HG03520 (cell line): ENCODE measurements at regions not wholly inside any gene's neighbourhood (a gene's known extent, or its start where the extent isn't known, plus 50 kb on each side); places are given as distances from the start of the nearest gene placed in this dataset.
"Not testable (repeated sequence)": the region's sequence is repeated elsewhere in the genome, so short reads cannot be mapped to it uniquely, and the experiment has no call there.

Experiments used
- ATAC-seq: cut with Tn5 transposase; IDR thresholded peaks from one replicate; pipeline ENCODE4 v1.9.1; 2021; ENCODE audit warnings: mild to moderate bottlenecking, moderate library complexity; ENCODE audit not compliant: unreplicated experiment

DNA sequence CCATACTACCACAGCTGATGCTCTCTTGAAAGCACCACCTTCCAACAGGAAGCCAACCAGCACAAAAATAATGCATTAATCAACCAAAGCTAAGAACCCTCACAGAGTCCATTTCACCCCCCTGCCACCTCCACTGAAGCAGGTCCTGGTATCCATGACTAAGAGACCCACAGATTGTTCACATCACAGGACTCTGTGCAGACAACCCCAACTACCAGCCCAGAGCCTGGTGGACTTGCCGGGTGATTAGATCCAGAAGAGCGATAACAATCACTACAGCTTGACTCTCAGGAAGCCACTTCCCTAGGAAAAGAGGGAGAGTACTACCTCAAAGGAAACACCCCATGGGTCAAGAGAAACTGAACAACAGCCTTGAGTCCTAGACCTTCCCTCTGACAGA is 528.1 kb downstream of the KIF20B start:
- ATAC-seq: no peak

- not testable (repeated sequence) for ATAC-seq
These were observed 532.4 kb downstream of the KIF20B start for GRCh38 chr10:90233805-90234204.

GRCh38 chr10:90245623-90246022 is 544.2 kb downstream of the KIF20B start:
- ATAC-seq: no peak

DNA sequence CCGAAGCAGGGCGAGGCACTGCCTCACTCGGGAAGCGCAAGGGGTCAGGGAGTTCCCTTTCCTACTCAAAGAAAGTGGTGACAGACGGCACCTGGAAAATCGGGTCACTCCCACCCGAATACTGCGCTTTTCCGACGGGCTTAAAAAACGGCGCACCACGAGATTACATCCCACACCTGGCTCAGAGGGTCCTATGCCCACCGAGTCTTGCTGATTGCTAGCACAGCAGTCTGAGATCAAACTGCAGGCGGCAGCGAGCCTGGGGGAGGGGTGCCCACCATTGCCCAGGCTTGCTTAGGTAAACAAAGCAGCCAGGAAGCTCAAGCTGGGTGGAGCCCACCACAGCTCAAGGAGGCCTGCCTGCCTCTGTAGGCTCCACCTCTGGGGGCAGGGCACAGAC is 549.4 kb downstream of the KIF20B start:
- ATAC-seq: not testable (repeated sequence)

GRCh38 chr10:90269699-90270098 is 568.3 kb downstream of the KIF20B start:
- ATAC-seq: no peak

DNA sequence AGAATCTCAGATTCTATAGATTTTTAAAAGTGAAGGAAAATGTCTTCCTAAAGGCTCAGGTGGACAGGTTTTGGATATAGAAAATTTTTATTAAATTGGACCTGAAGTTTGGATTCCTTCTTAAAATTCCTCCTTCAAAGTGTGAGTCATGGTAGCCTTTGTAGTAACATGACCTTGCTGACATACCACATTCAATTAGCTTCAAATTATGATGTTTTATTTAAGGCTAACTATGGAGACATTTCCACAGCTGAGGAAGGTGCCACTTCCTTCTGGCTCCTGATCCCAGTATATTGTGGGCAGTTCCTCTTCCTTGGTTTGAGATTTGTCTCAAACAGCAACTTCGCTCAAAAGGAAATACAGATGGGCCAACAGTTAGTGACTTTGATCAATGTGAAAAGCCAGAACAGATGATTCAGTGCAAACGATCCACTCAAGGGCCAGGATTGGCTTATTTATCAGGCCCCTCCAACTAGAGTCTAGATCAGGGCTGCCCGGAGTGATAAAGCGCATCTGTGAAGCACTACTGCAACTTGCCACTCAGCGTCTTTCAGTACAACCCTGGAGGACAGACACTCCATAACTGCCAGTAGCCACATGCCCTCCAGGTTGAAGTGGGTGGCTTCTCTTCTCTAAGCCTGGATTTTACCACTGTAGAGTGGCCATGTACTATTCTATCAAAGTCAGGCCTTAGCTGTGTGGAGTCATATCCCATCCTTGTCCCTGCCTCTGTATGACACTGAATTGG is 573.5 kb downstream of the KIF20B start:
- no peak for ATAC-seq

DNA sequence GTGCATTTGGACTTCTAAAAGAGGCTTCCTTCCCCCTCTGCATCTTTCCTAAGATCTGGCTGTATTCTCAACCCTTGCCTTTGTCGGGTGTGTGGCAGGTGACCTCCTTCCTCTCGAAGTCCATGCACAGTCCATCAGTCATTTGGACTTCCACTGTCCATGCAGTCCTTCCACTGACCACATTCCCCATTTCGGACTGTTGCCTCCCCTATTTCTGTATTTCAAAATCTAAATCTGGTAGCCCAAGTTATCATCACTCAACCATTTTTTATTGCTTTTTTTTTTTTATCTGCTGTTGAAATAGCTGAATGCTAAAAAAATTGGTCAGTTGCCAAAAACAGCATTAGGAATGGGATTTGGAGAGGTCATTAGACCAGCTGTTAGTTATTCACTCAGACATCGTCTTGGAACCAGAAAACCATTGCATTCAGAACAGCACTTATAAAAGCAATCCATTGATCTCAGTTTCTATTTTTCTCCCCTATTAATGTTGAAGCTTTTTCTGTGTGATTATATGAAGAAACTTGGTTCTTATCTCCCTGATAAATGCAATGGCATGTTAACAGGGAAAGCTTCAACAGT is 575.6 kb downstream of the KIF20B start:
- no peak for ATAC-seq

GRCh38 chr10:90286406-90286805 is 571.4 kb downstream of the HTR7 start:
- ATAC-seq: no peak

- no peak for ATAC-seq
These were observed 570.9 kb downstream of the HTR7 start for GRCh38 chr10:90286941-90287340.

- ATAC-seq: no peak
These were observed 569.4 kb downstream of the HTR7 start for GRCh38 chr10:90288391-90288933.

DNA sequence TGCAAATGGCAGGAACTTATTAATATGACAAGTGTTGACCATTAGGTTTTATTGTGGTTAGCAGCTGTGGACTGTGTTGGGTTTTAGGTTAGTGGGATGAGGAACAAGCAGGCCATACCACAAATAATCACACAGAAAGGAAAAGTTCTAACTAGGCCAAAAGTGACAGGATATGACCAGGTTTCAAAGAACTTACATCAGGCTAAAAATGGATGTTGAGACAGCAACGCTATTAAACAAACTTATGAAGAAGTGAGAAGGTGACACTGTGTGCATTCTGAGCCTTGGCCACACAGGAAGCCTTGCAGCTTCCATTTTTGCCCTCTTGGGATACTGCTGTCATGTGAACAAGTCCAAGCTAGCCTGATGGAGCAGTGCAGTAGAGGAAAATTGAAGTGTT is 568.8 kb downstream of the HTR7 start:
- peak; percentile 65 for ATAC-seq

- no peak for ATAC-seq
These were observed 564.2 kb downstream of the HTR7 start for GRCh38 chr10:90293616-90294015.

DNA sequence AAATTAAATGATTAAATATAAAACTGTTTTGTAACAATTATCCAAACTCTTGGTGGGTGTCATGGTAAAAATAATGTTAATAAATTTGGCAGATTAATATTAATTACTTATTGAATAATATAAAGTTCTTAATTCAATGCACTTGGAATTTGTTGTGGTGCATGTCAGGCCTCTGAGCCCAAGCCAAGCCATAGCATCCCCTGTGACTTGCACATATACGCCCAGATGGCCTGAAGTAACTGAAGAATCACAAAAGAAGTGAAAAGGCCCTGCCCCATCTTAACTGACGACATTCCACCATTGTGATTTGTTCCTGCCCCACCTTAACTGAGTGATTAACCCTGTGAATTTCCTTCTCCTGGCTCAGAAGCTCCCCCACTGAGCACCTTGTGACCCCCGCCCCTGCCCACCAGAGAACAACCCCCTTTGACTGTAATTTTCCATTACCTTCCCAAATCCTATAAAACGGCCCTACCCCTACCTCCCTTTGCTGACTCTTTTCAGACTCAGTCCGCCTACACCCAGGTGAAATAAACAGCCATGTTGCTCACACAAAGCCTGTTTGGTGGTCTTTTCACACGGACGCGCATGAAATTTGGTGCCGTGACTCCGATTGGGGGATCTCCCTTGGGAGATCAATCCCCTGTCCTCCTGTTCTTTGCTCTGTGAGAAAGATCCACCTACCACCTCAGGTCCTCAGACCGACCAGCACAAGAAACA is 562.9 kb downstream of the HTR7 start:
- ATAC-seq: not testable (repeated sequence)

- not testable (repeated sequence) for ATAC-seq
These were observed 555.8 kb downstream of the HTR7 start for GRCh38 chr10:90302031-90302430.

DNA sequence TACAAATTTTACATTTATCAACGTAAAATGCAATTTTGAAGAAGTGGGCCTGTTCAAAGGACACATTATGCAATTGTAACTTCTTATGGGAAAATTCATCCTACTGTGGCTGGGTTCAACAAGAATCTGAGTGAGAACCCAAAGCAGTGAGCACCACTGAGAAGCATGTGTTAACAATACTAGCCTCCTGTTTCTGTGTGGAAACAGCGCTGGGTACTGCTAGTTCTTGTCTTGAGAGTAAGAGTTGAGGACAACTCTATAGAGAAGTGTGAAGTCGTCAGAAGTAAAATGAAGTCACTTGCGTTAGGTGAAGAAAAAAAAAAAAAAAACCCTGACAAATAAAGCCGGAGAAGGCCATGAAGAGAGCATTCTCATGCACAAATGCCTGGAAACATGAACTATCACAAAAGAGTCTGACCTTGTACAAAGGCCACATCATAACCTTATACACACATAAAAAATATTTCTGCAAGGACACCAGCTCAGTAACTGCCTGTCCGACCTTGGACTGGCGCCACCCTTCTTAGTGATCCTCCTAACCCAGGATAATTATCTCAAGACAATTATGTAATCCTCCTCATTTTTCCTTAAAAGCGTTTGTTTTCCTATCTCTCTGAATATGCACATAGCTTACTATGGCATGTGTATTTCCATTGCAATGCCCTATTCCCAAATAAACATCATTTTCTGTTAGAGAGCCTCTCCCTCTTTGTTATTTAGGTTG is 554.9 kb downstream of the HTR7 start:
- no peak for ATAC-seq

- no peak for ATAC-seq
These were observed 553.3 kb downstream of the HTR7 start for GRCh38 chr10:90304533-90304932.

DNA sequence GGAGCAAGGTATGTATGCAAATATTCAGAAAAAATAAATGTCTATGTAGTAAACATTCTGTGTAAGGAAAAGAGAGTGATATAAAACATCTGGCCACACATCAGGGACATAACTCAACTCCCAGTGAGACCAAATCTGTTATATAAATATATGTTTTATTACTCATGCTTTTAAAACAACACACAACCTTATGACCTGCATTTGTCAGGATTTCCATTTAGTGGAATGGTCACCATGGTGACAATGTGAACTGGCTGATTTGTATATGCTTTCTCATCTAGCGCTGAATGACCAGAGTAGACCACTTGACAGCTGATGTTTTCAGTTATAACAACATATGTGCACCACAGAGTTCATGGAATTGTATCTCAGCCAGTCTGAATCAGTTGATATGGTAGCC is 551.7 kb downstream of the HTR7 start:
- ATAC-seq: no peak

- ATAC-seq: no peak
These were observed 549.6 kb downstream of the HTR7 start for GRCh38 chr10:90308223-90308622.

GRCh38 chr10:90313576-90314325 is 544.1 kb downstream of the HTR7 start:
- no peak for ATAC-seq

DNA sequence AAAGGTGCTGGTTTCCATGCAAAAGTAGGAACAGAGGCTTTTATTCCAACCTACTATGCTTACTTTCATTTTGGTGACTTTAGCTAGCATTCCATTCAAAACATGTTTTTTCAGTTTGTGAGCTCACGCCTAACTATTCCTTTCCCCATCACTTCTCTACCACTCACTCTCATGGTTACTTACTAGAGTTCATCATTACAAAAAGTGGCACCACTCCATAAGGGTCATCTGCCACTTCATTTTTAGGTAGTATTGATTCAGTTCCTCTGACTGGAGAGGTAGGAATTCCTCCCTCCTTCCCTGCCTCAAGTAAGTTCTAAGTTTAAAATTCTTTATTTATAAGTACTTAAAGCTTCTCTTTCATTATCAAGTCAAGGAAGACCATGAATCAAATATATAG is 543.1 kb downstream of the HTR7 start:
- no peak for ATAC-seq
